HepG2 (cell line): ENCODE measurements at regions not wholly inside any gene's neighbourhood (a gene's known extent, or its start where the extent isn't known, plus 50 kb on each side); places are given as distances from the start of the nearest gene placed in this dataset.

ENCODE experiments used
- MED13 ChIP-seq: sonication (generic); formaldehyde crosslinking; IDR thresholded peaks from 2 replicates; pipeline ENCODE4 v1.5.0; 2020; ENCODE audit warnings: missing genetic modification reagents
- NCOA2 ChIP-seq: sonication (generic); formaldehyde crosslinking; IDR thresholded peaks from 2 replicates; pipeline ENCODE4 v1.8.0; 2022; ENCODE audit warnings: inconsistent platforms
- NFRKB ChIP-seq: fragments of 450-650 bp; IDR thresholded peaks from 2 replicates; pipeline ENCODE4 v1.6.1; 2017
- POLR2AphosphoS5 ChIP-seq: IDR thresholded peaks from 2 replicates; pipeline ENCODE4 v1.6.1; 2012; ENCODE audit warnings: low read depth, low read length
- RAD21 ChIP-seq: fragments of 450-650 bp; formaldehyde crosslinking; IDR thresholded peaks from 2 replicates; pipeline ENCODE4 v1.5.0; 2020; ENCODE audit warnings: mild to moderate bottlenecking
- SIN3A ChIP-seq: IDR thresholded peaks from 2 replicates; pipeline ENCODE4 v1.6.1; 2011; ENCODE audit warnings: low read depth, mild to moderate bottlenecking, control low read depth, low read length, borderline replicate concordance
- SP1 ChIP-seq, 2 experiments: fragments of 450-650 bp in 1 of 2; sonication (generic) in 1 of 2; formaldehyde crosslinking in 1 of 2; IDR thresholded peaks; 2 replicates each; pipeline versions ENCODE4 v1.4.0 to v1.6.1; 2016 to 2020; ENCODE audit warnings: missing genetic modification reagents in 1 of 2
- SP2 ChIP-seq: sonication (generic); formaldehyde crosslinking; IDR thresholded peaks from 2 replicates; pipeline ENCODE4 v1.5.1; 2020; ENCODE audit warnings: mild to moderate bottlenecking, missing genetic modification reagents
- ZNF274 ChIP-seq: sonication (generic); formaldehyde crosslinking; IDR thresholded peaks from 2 replicates; pipeline ENCODE4 v1.5.1; 2020; ENCODE audit warnings: mild to moderate bottlenecking, missing genetic modification reagents
- ZNF547 ChIP-seq: sonication (generic); formaldehyde crosslinking; IDR thresholded peaks from 2 replicates; pipeline ENCODE4 v1.5.1; 2020; ENCODE audit warnings: mild to moderate bottlenecking, missing genetic modification reagents
- TF ChIP-seq, protein P1 (sequence below): sonication (generic); formaldehyde crosslinking; IDR thresholded peaks from 2 replicates; pipeline ENCODE4 v1.4.0; 2020; ENCODE audit warnings: missing genetic modification reagents, low read depth, mild to moderate bottlenecking, borderline replicate concordance
- TF ChIP-seq, protein P2 (sequence below): sonication (generic); formaldehyde crosslinking; IDR thresholded peaks from 2 replicates; pipeline ENCODE4 v1.5.0; 2020; ENCODE audit warnings: mild to moderate bottlenecking, missing genetic modification reagents, moderate library complexity

DNA sequence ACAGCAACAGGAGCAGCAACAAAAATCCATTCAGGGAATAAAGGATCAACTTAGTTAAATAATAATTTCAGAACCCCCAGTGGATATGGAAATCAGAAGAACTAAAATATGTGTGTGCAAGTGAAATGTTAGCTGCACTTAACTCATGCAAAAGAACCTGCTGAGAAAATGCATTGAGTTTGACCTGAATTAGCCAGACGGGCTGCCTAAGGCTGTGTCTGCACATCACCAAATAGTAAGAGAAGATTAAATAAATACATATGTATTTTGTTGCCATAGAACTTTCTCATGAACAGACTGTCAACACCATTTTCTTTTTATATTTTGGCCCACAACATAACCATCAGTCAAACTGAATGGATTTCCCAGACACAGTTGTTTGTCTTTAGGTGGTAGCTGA, 262.0 kb upstream of the PIK3C3 start:
- TF ChIP-seq NFRKB (no peak), RAD21 (CRISPR knock-in tag) (no peak), MED13 (CRISPR knock-in tag) (no peak), SP1 (IDR thresholded peaks at IDR 0.05) (no peak), SP1 (CRISPR knock-in tag; IDR thresholded peaks at IDR 0.05) (no peak), ZNF274 (no peak), ZNF547 (CRISPR knock-in tag) (no peak), SIN3A (no peak), SP2 (no peak), POLR2AphosphoS5 (no peak), NCOA2 (CRISPR knock-in tag) (no peak)
- TF ChIP-seq, protein P1, sequence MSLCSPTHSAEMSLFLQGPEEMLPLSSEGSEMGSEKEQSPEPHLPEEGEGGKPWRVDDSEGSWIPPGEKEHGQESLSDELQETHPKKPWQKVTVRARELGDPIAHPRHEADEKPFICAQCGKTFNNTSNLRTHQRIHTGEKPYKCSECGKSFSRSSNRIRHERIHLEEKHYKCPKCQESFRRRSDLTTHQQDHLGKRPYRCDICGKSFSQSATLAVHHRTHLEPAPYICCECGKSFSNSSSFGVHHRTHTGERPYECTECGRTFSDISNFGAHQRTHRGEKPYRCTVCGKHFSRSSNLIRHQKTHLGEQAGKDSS (CRISPR knock-in tag): no peak
- TF ChIP-seq, protein P2, sequence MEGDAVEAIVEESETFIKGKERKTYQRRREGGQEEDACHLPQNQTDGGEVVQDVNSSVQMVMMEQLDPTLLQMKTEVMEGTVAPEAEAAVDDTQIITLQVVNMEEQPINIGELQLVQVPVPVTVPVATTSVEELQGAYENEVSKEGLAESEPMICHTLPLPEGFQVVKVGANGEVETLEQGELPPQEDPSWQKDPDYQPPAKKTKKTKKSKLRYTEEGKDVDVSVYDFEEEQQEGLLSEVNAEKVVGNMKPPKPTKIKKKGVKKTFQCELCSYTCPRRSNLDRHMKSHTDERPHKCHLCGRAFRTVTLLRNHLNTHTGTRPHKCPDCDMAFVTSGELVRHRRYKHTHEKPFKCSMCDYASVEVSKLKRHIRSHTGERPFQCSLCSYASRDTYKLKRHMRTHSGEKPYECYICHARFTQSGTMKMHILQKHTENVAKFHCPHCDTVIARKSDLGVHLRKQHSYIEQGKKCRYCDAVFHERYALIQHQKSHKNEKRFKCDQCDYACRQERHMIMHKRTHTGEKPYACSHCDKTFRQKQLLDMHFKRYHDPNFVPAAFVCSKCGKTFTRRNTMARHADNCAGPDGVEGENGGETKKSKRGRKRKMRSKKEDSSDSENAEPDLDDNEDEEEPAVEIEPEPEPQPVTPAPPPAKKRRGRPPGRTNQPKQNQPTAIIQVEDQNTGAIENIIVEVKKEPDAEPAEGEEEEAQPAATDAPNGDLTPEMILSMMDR (CRISPR knock-in tag): no peak
